Astrocyte (in vitro differentiated cells and primary cell): ENCODE measurements at regions not wholly inside any gene's neighbourhood (a gene's known extent, or its start where the extent isn't known, plus 50 kb on each side); places are given as distances from the start of the nearest gene placed in this dataset.

Source experiments
- DNase-seq: peaks from one replicate; pipeline ENCODE4 v3.0.0-alpha.2; 2010; ENCODE audit warnings: low read depth
- FAIRE-seq: peaks from 2 replicates; lab custom pipeline; 2011; peaks lifted over from hg19 to GRCh38; lab: Jason Lieb, UNC
- H2AFZ ChIP-seq: 2 replicates; pipeline ENCODE4 v1.6.0; 2012; ENCODE audit warnings: low read depth, low read length, inconsistent platforms
- H3K27ac ChIP-seq: 2 replicates; pipeline ENCODE4 v1.5.1; 2011; ENCODE audit warnings: low read depth, low read length, inconsistent platforms
- H3K27me3 ChIP-seq: 2 replicates; pipeline ENCODE4 v1.6.0; 2011; ENCODE audit warnings: low read length, inconsistent platforms; ENCODE audit not compliant: insufficient read depth
- H3K36me3 ChIP-seq: 2 replicates; pipeline ENCODE4 v1.5.1; 2011; ENCODE audit warnings: low read length, inconsistent platforms; ENCODE audit not compliant: insufficient read depth
- H3K4me1 ChIP-seq: 2 replicates; pipeline ENCODE4 v1.5.1; 2011; ENCODE audit warnings: low read length, inconsistent platforms; ENCODE audit not compliant: insufficient read depth
- H3K4me2 ChIP-seq: 2 replicates; pipeline ENCODE4 v1.6.0; 2012; ENCODE audit warnings: low read length, inconsistent platforms
- H3K4me3 ChIP-seq: 2 replicates; pipeline ENCODE4 v1.5.1; 2011; ENCODE audit warnings: low read depth, mild to moderate bottlenecking, low read length, inconsistent platforms; ENCODE audit not compliant: insufficient read depth
- H3K79me2 ChIP-seq: 2 replicates; pipeline ENCODE4 v1.6.0; 2012; ENCODE audit warnings: mild to moderate bottlenecking, low read length, inconsistent platforms; ENCODE audit not compliant: insufficient read depth
- H3K9ac ChIP-seq: 2 replicates; pipeline ENCODE4 v1.6.0; 2012; ENCODE audit warnings: mild to moderate bottlenecking, low read length, inconsistent platforms
- H3K9me3 ChIP-seq: 2 replicates; pipeline ENCODE4 v1.5.1; 2012; ENCODE audit warnings: low read depth, mild to moderate bottlenecking, low read length, inconsistent platforms; ENCODE audit not compliant: insufficient read depth
- H4K20me1 ChIP-seq: 2 replicates; pipeline ENCODE4 v1.6.0; 2012; ENCODE audit warnings: low read length, inconsistent platforms; ENCODE audit not compliant: insufficient read depth
- H3K27ac Mint-ChIP-seq: one replicate; pipeline ENCODE4 v1.8.0; 2021; ENCODE audit warnings: mild to moderate bottlenecking, mixed read lengths; ENCODE audit not compliant: unreplicated experiment
- H3K27me3 Mint-ChIP-seq: one replicate; pipeline ENCODE4 v1.8.0; 2021; ENCODE audit warnings: low read depth, mixed read lengths; ENCODE audit not compliant: unreplicated experiment
- H3K36me3 Mint-ChIP-seq: one replicate; pipeline ENCODE4 v1.8.0; 2021; ENCODE audit warnings: low read depth, mixed read lengths; ENCODE audit not compliant: unreplicated experiment
- H3K4me1 Mint-ChIP-seq: one replicate; pipeline ENCODE4 v1.8.0; 2021; ENCODE audit warnings: low read depth, mixed read lengths; ENCODE audit not compliant: unreplicated experiment
- H3K4me3 Mint-ChIP-seq: one replicate; pipeline ENCODE4 v1.8.0; 2021; ENCODE audit warnings: mild to moderate bottlenecking, moderate library complexity, mixed read lengths; ENCODE audit not compliant: unreplicated experiment
- H3K9me3 Mint-ChIP-seq: one replicate; pipeline ENCODE4 v1.8.0; 2021; ENCODE audit warnings: mild to moderate bottlenecking, mixed read lengths; ENCODE audit not compliant: unreplicated experiment
- CTCF ChIP-seq: IDR thresholded peaks from 2 replicates; pipeline ENCODE4 v1.5.1; 2011; ENCODE audit warnings: low read depth, mild to moderate bottlenecking, inconsistent platforms, low read length, moderate library complexity; ENCODE audit not compliant: insufficient read depth
- EZH2 ChIP-seq: IDR thresholded peaks from 2 replicates; pipeline ENCODE4 v1.6.1; 2012; ENCODE audit warnings: mild to moderate bottlenecking, low read length, inconsistent platforms; ENCODE audit not compliant: insufficient read depth

GRCh38 chr4:128551280-128551679 lies 258.2 kb upstream of the JADE1 start:
- Histone ChIP-seq H3K4me2 (no peak overlapping the region), H4K20me1 (no peaks in the 10 kb centered on the region), H3K4me3 (no peak overlapping the region), H3K4me1 (peaks cover 18% of the 10 kb centered on the region), H3K79me2 (no peaks in the 10 kb centered on the region), H3K27ac (no peak overlapping the region), H3K9me3 (no peaks in the 10 kb centered on the region), H2AFZ (no peak overlapping the region), H3K9ac (no peak overlapping the region), H3K36me3 (no peaks in the 10 kb centered on the region), H3K27me3 (no peaks in the 10 kb centered on the region)
- peaks cover 13% of the 10 kb centered on the region for H3K9me3 Mint-ChIP-seq
- no peak for TF ChIP-seq EZH2
- TF ChIP-seq CTCF: no peak
- H3K27me3 Mint-ChIP-seq: no peaks in the 10 kb centered on the region
- FAIRE-seq (no peak), DNase-seq (no peak)
- H3K4me1 Mint-ChIP-seq: peaks cover 37% of the 10 kb centered on the region
- no peak overlapping the region for H3K27ac Mint-ChIP-seq
- H3K4me3 Mint-ChIP-seq: no peak overlapping the region
- H3K36me3 Mint-ChIP-seq: peaks cover 2% of the 10 kb centered on the region

DNA sequence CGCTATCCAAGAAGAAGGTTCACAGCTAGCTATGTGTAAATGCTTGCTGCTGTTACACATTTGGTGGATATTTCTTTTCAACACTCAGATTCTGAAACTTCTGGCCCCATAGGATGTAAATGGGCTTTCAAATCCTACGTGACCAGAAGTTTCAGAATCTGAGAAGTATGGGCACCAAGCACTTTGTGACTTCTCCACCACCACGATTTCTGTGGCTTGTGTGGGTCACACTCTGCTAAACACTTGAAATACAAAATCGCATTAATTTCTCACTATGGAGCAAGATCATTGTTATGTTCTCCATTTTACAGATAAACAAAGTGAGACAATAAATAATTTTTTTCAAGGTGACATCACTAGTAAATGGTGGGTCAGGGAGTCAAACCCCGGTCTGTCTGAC lies 259.4 kb upstream of the JADE1 start:
- peaks cover 32% of the 10 kb centered on the region for H3K4me1 Mint-ChIP-seq
- Histone ChIP-seq H3K36me3 (no peaks in the 10 kb centered on the region), H3K4me2 (no peak overlapping the region), H3K79me2 (no peaks in the 10 kb centered on the region), H3K27me3 (no peaks in the 10 kb centered on the region), H3K4me3 (no peak overlapping the region), H3K27ac (no peak overlapping the region), H2AFZ (no peak overlapping the region), H3K9me3 (no peaks in the 10 kb centered on the region), H3K9ac (no peak overlapping the region), H4K20me1 (no peaks in the 10 kb centered on the region), H3K4me1 (peaks cover 18% of the 10 kb centered on the region)
- H3K27ac Mint-ChIP-seq: no peak overlapping the region
- H3K27me3 Mint-ChIP-seq: no peaks in the 10 kb centered on the region
- peaks cover 2% of the 10 kb centered on the region for H3K36me3 Mint-ChIP-seq
- peaks cover 13% of the 10 kb centered on the region for H3K9me3 Mint-ChIP-seq
- no peak for DNase-seq
- no peak overlapping the region for H3K4me3 Mint-ChIP-seq
- FAIRE-seq: no peak
- no peak for TF ChIP-seq CTCF
- TF ChIP-seq EZH2: no peak

GRCh38 chr4:128549636-128550035 lies 259.9 kb upstream of the JADE1 start:
- TF ChIP-seq EZH2 (no peak), CTCF (no peak)
- no peak overlapping the region for H3K27ac Mint-ChIP-seq

More at GRCh38 chr4:128549636-128550035, 259.9 kb upstream of the JADE1 start:
- Histone ChIP-seq H3K4me2 (no peak overlapping the region), H3K4me3 (no peak overlapping the region), H2AFZ (no peak overlapping the region), H3K9me3 (no peaks in the 10 kb centered on the region), H3K79me2 (no peaks in the 10 kb centered on the region), H3K27ac (no peak overlapping the region), H3K36me3 (no peaks in the 10 kb centered on the region), H4K20me1 (no peaks in the 10 kb centered on the region), H3K4me1 (peaks cover 18% of the 10 kb centered on the region), H3K27me3 (no peaks in the 10 kb centered on the region), H3K9ac (no peak overlapping the region)
- no peak for DNase-seq
- H3K4me1 Mint-ChIP-seq: peaks cover 28% of the 10 kb centered on the region
- peaks cover 13% of the 10 kb centered on the region for H3K9me3 Mint-ChIP-seq
- no peak for FAIRE-seq
- H3K27me3 Mint-ChIP-seq: no peaks in the 10 kb centered on the region
- no peak overlapping the region for H3K4me3 Mint-ChIP-seq
- H3K36me3 Mint-ChIP-seq: peaks cover 2% of the 10 kb centered on the region
